HepG2 (cell line): ENCODE measurements at regions not wholly inside any gene's neighbourhood (a gene's known extent, or its start where the extent isn't known, plus 50 kb on each side); places are given as distances from the start of the nearest gene placed in this dataset.
A peak's percentile ranks its signal among the peaks of the same experiment; 100 is the strongest.

Experiments
- ATAC-seq: fragments of 200-7000 bp; cut with Tn5 transposase; 3 replicates; pipeline ENCODE4 v1.9.1; 2020; ENCODE audit warnings: mild to moderate bottlenecking, moderate library complexity
- BruUV-seq: library from RNA; stranded (reverse); fragments of 400-500 nt; replicated peaks from 2 replicates; lab custom pipeline; 2021; lab: Mats Ljungman, UMichigan
- CTCF ChIA-PET: fragments of 300-600 bp; formaldehyde crosslinking; extraction: SDS; loops from one replicate; lab custom pipeline; 2021; ENCODE audit warnings: low total read pairs, inconsistent platforms, low intra/inter-chr PET ratio; lab: Yijun Ruan, JAX
- POLR2A ChIA-PET: fragments of 350-600 bp; sonication (Branson Sonifier 250); formaldehyde crosslinking; loops from one replicate; lab custom pipeline; 2020; ENCODE audit warnings: antibody characterized with exemption, inconsistent platforms; lab: Yijun Ruan, JAX
- DNase-seq: peaks from one replicate; pipeline ENCODE4 v3.0.0-alpha.2; 2015; ENCODE audit warnings: low spot score
- FAIRE-seq: peaks from 3 replicates; lab custom pipeline; 2011; peaks lifted over from hg19 to GRCh38; lab: Jason Lieb, UNC
- H2AFZ ChIP-seq: one replicate; pipeline ENCODE4 v1.6.1; 2011; ENCODE audit warnings: low read length, inconsistent platforms
- H3K27ac ChIP-seq: fragments of 300-600 bp; 3 replicates; pipeline ENCODE4 v1.8.0; 2011; ENCODE audit warnings: mixed run types, mild to moderate bottlenecking, mixed read lengths, low read length, inconsistent platforms; ENCODE audit not compliant: insufficient read depth; ENCODE audit errors: extremely low read length
- H3K27me3 ChIP-seq, 2 experiments: fragments of 200-600 bp in 1 of 2; 2 replicates in 1 of 2; 3 replicates in 1 of 2; pipeline versions ENCODE4 v1.6.0 to v1.8.0; 2011; ENCODE audit warnings: low read length in 2 of 2, mild to moderate bottlenecking in 2 of 2, moderate library complexity in 2 of 2, inconsistent platforms in 1 of 2; ENCODE audit not compliant: insufficient read depth in 2 of 2, control insufficient read depth in 1 of 2
- H3K36me3 ChIP-seq, 2 experiments: fragments of 200-600 bp in 1 of 2; replicated peaks in 1 of 2; 2 replicates in 1 of 2; 3 replicates in 1 of 2; pipeline versions ENCODE4 v1.5.1 to v1.8.0; 2011; ENCODE audit warnings: low read length in 2 of 2, inconsistent platforms in 1 of 2; ENCODE audit not compliant: insufficient read depth in 2 of 2, control insufficient read depth in 1 of 2
- H3K4me1 ChIP-seq: 2 replicates; pipeline ENCODE4 v1.5.1; 2012; ENCODE audit warnings: low read length, inconsistent platforms; ENCODE audit not compliant: insufficient read depth
- H3K4me2 ChIP-seq: 2 replicates; pipeline ENCODE4 v1.6.0; 2011; ENCODE audit warnings: low read depth, low read length, inconsistent platforms
- H3K4me3 ChIP-seq, 3 experiments: fragments of 200-600 bp in 1 of 3; sonication (generic), shearing (Covaris generic) in 1 of 3; replicated peaks in 1 of 3; 2 replicates each; pipeline ENCODE4 v1.5.1; 2011 to 2016; ENCODE audit warnings: low read length in 3 of 3, inconsistent platforms in 2 of 3, low read depth in 2 of 3, mild to moderate bottlenecking in 2 of 3, control low read depth in 1 of 3, mixed read lengths in 1 of 3; ENCODE audit not compliant: insufficient read depth in 1 of 3
- H3K79me2 ChIP-seq: one replicate; pipeline ENCODE4 v1.6.1; 2011; ENCODE audit warnings: low read length, inconsistent platforms; ENCODE audit not compliant: insufficient read depth
- H3K9ac ChIP-seq: 2 replicates; pipeline ENCODE4 v1.6.0; 2011; ENCODE audit warnings: mild to moderate bottlenecking, low read depth, low read length, inconsistent platforms; ENCODE audit not compliant: insufficient read depth
- H3K9me3 ChIP-seq: 2 replicates; pipeline ENCODE4 v1.5.1; 2012; ENCODE audit warnings: mild to moderate bottlenecking, low read length
- H4K20me1 ChIP-seq: 2 replicates; pipeline ENCODE4 v1.6.0; 2011; ENCODE audit warnings: inconsistent platforms, mild to moderate bottlenecking, low read length, moderate library complexity; ENCODE audit not compliant: insufficient read depth
- BHLHE40 ChIP-seq: IDR thresholded peaks from 2 replicates; pipeline ENCODE4 v1.6.1; 2011; ENCODE audit warnings: low read length, improper control_type of control experiment
- HOXA3 ChIP-seq: sonication (generic); formaldehyde crosslinking; IDR thresholded peaks from 2 replicates; pipeline ENCODE4 v1.5.0; 2020; ENCODE audit warnings: missing genetic modification reagents
- KAT8 ChIP-seq: IDR thresholded peaks from 2 replicates; pipeline ENCODE4 v1.6.1; 2016; ENCODE audit warnings: missing genetic modification reagents, missing compliant biosample characterization
- MAFF ChIP-seq: IDR thresholded peaks from 2 replicates; pipeline ENCODE4 v1.6.1; 2011; ENCODE audit warnings: low read depth, low read length, improper control_type of control experiment
- MAFK ChIP-seq, 2 experiments: IDR thresholded peaks in 1 of 2; conservative IDR thresholded peaks in 1 of 2; 2 replicates each; pipeline ENCODE4 v1.6.1; 2011; ENCODE audit warnings: improper control_type of control experiment in 2 of 2, low read length in 2 of 2
- RAD51 ChIP-seq: fragments of 450-650 bp; IDR thresholded peaks from 2 replicates; pipeline ENCODE4 v1.6.1; 2016; ENCODE audit warnings: borderline replicate concordance
- SMARCC2 ChIP-seq: fragments of 450-650 bp; IDR thresholded peaks from 2 replicates; pipeline ENCODE4 v1.6.1; 2017; ENCODE audit warnings: antibody characterized with exemption, mild to moderate bottlenecking
- WGBS: methylation state at CpG from one replicate; pipeline ENCODE4 v1.1.6; 2017; ENCODE audit warnings: low lambda C conversion rate; 5-methylcytosine and 5-hydroxymethylcytosine counted together
- in situ Hi-C: cut with HindIII; loops from 2 replicates; pipeline ENCODE4 v1.10.0; 2017; ENCODE audit warnings: low pct_unique_long_range_greater_than_20kb; ENCODE audit not compliant: extremely low pct_ligation_motif_present
- intact Hi-C: fragments of 100-400 bp; cut with micrococcal nuclease; formaldehyde crosslinking; loops from one replicate; pipeline ENCODE4 v1.10.0; 2022; ENCODE audit not compliant: unreplicated experiment

- POLR2A ChIA-PET, result interaction anchor here (1.0 to 2.6 kb wide), 4 partner anchors 56 to 118 kb away, joined by 6 to 15 read pairs (median 6); partner anchors contain the start of genes LAPTM4A and SDC1
- no peak for ATAC-seq
These were observed 56.3 kb upstream of the LAPTM4A start for GRCh38 chr2:20107776-20108175.

GRCh38 chr2:20107352-20107751 lies 55.9 kb upstream of the LAPTM4A start:
- H3K4me3 ChIP-seq, result no peak overlapping the region
- no peak for FAIRE-seq
- H3K9ac ChIP-seq, result no peak overlapping the region
- H3K27ac ChIP-seq, result no peak overlapping the region
- BruUV-seq, result no TSS peak
- no peak for TF ChIP-seq RAD51
- TF ChIP-seq HOXA3, result no peak
- no peak for TF ChIP-seq SMARCC2
- TF ChIP-seq KAT8 (CRISPR knock-in tag), result no peak
- TF ChIP-seq, all 625 proteins: peak for 0
- peaks cover 14% of the 10 kb centered on the region for H3K9me3 ChIP-seq
- ATAC-seq, result no peak
- no peaks in the 10 kb centered on the region for H4K20me1 ChIP-seq
- in situ Hi-C loops, result no loop called here
- H3K79me2 ChIP-seq, result no peaks in the 10 kb centered on the region
- no peak overlapping the region for H2AFZ ChIP-seq
- 77% methylated on average over 11 of the region's 11 CpGs for WGBS
- ChIA-PET POLR2A (interaction anchor here (1.0 to 2.6 kb wide), 2 partner anchors 101 to 118 kb away, joined by 6 to 7 read pairs; partner anchors contain the start of gene SDC1), CTCF (no interaction called here)
- H3K36me3 ChIP-seq, result no peaks in the 10 kb centered on the region
- H3K4me1 ChIP-seq, result peaks cover 67% of the 10 kb centered on the region
- no peak for DNase-seq
- H3K27me3 ChIP-seq, result no peaks in the 10 kb centered on the region
- intact Hi-C loops, result no loop called here
- H3K4me2 ChIP-seq, result peak overlapping the region; percentile 28; the same call in 1 of the 2 replicates

More at GRCh38 chr2:20107776-20108175, 56.3 kb upstream of the LAPTM4A start:
- no TSS peak for BruUV-seq
- FAIRE-seq (no peak), DNase-seq (no peak)
- H3K9me3 ChIP-seq, result peaks cover 9% of the 10 kb centered on the region
- WGBS, result 67% methylated on average over 5 of the region's 5 CpGs
- H3K4me3 ChIP-seq, result no peak overlapping the region
- H3K4me2 ChIP-seq, result peak overlapping the region; percentile 28; the same call in 1 of the 2 replicates
- H3K27me3 ChIP-seq, result no peaks in the 10 kb centered on the region
- H3K9ac ChIP-seq, result no peak overlapping the region
- intact Hi-C loops, result no loop called here
- H3K36me3 ChIP-seq, result no peaks in the 10 kb centered on the region
- CTCF ChIA-PET, result no interaction called here
- no peak overlapping the region for H3K27ac ChIP-seq
- in situ Hi-C loops, result no loop called here
- H3K4me1 ChIP-seq, result peaks cover 71% of the 10 kb centered on the region
- 0 out of 2 replicates have a peak, but pooled peaks have one; percentile 9 for TF ChIP-seq MAFF
- peak; percentile 35 to 55; a peak in 2 of 4 replicates for TF ChIP-seq MAFK (conservative IDR thresholded peaks at IDR 0.05 in 1 of 2, IDR thresholded peaks at IDR 0.05 in 1 of 2; ENCODE audit: low read length in 2 of 2)
- TF ChIP-seq BHLHE40, result no peak
- TF ChIP-seq, all 625 proteins: peak for 2
- Histone ChIP-seq H2AFZ (no peak overlapping the region), H3K79me2 (no peaks in the 10 kb centered on the region), H4K20me1 (no peaks in the 10 kb centered on the region)
